GM18861 (cell line): ENCODE measurements at regions not wholly inside any gene's neighbourhood (a gene's known extent, or its start where the extent isn't known, plus 50 kb on each side); places are given as distances from the start of the nearest gene placed in this dataset.

ENCODE experiments used
- ATAC-seq: cut with Tn5 transposase; IDR thresholded peaks from one replicate; pipeline ENCODE4 v1.9.1; 2021; ENCODE audit not compliant: unreplicated experiment

- no peak for ATAC-seq
Observed at GRCh38 chr4:96301715-96302114, 461.8 kb downstream of the PDHA2 start.

DNA sequence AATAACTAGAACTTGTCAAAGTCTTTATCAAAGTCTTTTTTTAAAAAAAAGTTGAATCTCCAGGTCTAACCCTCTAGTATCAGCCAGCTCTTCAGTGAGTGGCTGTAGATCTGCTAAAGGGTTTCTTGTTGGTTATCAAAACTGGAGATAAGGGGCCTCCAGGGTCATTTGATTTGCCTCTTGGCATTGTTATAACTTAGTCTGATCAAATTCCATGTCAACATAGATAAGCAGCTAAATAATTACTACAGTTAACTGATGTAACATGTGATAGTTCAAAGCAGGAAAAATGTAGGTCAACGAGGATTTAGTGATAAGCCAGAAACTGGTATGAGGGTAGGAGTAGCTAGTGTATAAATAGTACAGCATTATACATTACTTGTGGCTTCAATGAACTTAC lies 465.1 kb downstream of the PDHA2 start:
- no peak for ATAC-seq

DNA sequence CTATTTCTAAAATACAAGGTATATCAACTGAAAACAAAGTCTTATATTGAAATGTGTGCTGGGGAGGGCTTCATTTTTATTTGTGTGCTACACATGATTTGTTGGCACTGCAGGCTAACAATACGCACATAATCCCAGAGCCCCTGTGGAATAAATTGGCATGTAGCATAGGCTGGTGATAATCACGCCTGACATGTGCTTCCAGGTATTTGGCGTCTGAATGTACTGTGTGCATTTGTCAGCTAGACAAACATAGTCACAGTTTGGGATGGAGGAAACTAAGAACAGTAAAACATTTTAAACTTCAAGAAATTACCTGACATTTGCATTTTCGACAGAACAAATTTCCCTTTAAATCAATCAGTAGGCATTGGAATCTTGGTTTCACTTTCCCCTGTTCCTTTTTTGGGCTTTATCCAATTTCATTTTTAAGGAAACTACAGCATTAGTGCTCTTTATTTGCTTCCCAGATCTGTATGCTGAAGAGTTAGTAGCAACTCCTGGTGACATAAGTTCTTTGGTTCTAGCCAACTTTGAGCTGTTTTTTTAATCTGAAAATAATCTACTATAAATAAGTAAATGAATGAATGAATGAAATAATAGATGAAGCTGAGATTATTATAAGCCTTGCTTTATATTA lies 472.3 kb downstream of the PDHA2 start:
- ATAC-seq: no peak

GRCh38 chr4:96315815-96316214 lies 475.9 kb downstream of the PDHA2 start:
- ATAC-seq: no peak

- ATAC-seq: no peak
Observed at GRCh38 chr4:96316776-96317175, 476.9 kb downstream of the PDHA2 start.

DNA sequence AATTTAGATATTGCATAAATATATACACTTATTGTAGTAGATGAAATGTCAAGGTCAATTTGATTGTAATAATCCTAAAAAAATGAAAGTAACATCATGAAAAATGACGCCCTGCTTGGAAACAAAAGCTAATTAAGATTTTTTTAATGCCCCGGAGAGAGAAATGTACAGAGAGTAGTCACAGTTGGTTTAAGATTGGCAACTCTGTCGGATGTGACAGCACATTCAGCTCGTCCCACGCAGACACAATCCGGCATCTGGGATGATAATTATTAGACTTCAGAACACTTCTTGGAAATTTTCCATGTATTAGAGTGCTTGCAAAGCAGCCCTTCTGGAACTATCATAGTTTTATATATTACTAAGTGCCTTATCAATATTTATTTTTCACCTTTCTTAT lies 478.0 kb downstream of the PDHA2 start:
- ATAC-seq: no peak

DNA sequence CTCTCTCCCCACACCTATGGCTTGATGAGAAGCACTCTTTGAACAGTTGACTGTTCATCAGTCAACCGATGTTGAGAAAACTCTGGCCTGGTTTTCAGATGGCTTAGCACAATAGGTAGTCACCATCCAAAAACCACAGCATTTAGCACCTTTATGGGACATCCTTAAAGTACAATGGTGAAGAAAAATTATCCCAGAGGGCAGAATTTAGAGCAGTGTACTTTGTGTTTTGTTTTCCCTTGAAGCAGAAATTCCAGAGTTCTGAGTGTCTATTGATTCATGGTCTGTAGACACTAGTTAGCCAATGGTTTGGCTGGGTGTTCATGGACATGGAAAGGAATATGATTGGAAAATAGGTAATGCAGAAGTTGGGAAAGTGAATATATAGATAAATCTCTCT lies 487.0 kb downstream of the PDHA2 start:
- ATAC-seq: no peak

- no peak for ATAC-seq
Observed at GRCh38 chr4:96342196-96342595, 502.3 kb downstream of the PDHA2 start.

- ATAC-seq: no peak
Observed at GRCh38 chr4:96342790-96343455, 503.0 kb downstream of the PDHA2 start.

GRCh38 chr4:96343836-96344235 lies 503.9 kb downstream of the PDHA2 start:
- no peak for ATAC-seq

- no peak for ATAC-seq
Observed at GRCh38 chr4:96347582-96347981, 507.7 kb downstream of the PDHA2 start.

GRCh38 chr4:96352051-96352517 lies 512.2 kb downstream of the PDHA2 start:
- ATAC-seq: no peak

- no peak for ATAC-seq
Observed at GRCh38 chr4:96354036-96354712, 514.3 kb downstream of the PDHA2 start.

GRCh38 chr4:96355414-96355813 lies 515.5 kb downstream of the PDHA2 start:
- ATAC-seq: no peak

GRCh38 chr4:96356591-96357370 lies 516.9 kb downstream of the PDHA2 start:
- no peak for ATAC-seq

GRCh38 chr4:96366632-96367031 lies 526.7 kb downstream of the PDHA2 start:
- no peak for ATAC-seq

- no peak for ATAC-seq
Observed at GRCh38 chr4:96375367-96375766, 535.5 kb downstream of the PDHA2 start.

GRCh38 chr4:96379524-96379923 lies 539.6 kb downstream of the PDHA2 start:
- ATAC-seq: no peak

DNA sequence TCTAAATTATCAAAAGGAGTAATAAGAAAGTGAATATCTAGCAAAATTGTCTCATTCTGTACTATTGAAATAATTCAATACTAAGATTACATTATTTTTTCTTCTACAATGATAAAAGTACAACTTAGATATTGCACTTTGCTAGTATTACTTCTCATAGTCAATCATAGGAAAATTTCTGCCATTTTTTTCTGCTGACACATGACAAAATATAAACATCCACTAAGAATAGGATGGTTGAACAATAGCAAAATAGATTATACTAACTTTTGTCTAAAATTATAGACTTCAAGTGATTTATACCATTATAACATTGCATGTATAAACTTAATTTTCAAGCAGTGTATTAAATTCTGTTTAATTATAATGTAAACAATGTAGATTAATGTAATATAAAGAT lies 540.2 kb downstream of the PDHA2 start:
- ATAC-seq: no peak

GRCh38 chr4:96383349-96383748 lies 543.5 kb downstream of the PDHA2 start:
- ATAC-seq: no peak

GRCh38 chr4:96389770-96390169 lies 549.9 kb downstream of the PDHA2 start:
- ATAC-seq: no peak
